Loucy (cell line): ENCODE measurements at regions not wholly inside any gene's neighbourhood (a gene's known extent, or its start where the extent isn't known, plus 50 kb on each side); places are given as distances from the start of the nearest gene placed in this dataset.

Source experiments
- H2AFZ ChIP-seq: fragments of 200-600 bp; sonication (generic); 2 replicates; pipeline ENCODE4 v1.6.0; 2016; ENCODE audit warnings: antibody characterized with exemption, mild to moderate bottlenecking, low read length, moderate library complexity
- H3F3A ChIP-seq: fragments of 200-600 bp; 2 replicates; pipeline ENCODE4 v1.6.0; 2016; ENCODE audit warnings: antibody characterized with exemption, low read depth, mild to moderate bottlenecking
- H3K27me3 ChIP-seq: fragments of 200-600 bp; sonication (generic); 2 replicates; pipeline ENCODE4 v1.6.1; 2014; ENCODE audit warnings: low read length, mild to moderate bottlenecking; ENCODE audit not compliant: insufficient read depth, poor library complexity, severe bottlenecking
- H3K36me3 ChIP-seq: fragments of 200-600 bp; sonication (generic); 2 replicates; pipeline ENCODE4 v1.6.1; 2016; ENCODE audit warnings: low read length; ENCODE audit not compliant: insufficient read depth
- H3K4me1 ChIP-seq: fragments of 200-600 bp; sonication (generic); 2 replicates; pipeline ENCODE4 v1.5.1; 2014; ENCODE audit warnings: low read length, mild to moderate bottlenecking; ENCODE audit not compliant: insufficient read depth, poor library complexity, severe bottlenecking
- H3K4me2 ChIP-seq: fragments of 200-600 bp; sonication (generic); 2 replicates; pipeline ENCODE4 v1.6.0; 2014; ENCODE audit warnings: antibody characterized with exemption, low read length, low read depth, mild to moderate bottlenecking; ENCODE audit not compliant: poor library complexity, severe bottlenecking
- H3K4me3 ChIP-seq: fragments of 200-600 bp; sonication (generic); 2 replicates; pipeline ENCODE4 v1.5.1; 2014; ENCODE audit warnings: low read length, mild to moderate bottlenecking, mixed read lengths; ENCODE audit not compliant: poor library complexity, severe bottlenecking
- H3K79me2 ChIP-seq: fragments of 200-600 bp; sonication (generic); 2 replicates; pipeline ENCODE4 v1.6.1; 2014; ENCODE audit warnings: low read length; ENCODE audit not compliant: insufficient read depth
- H3K9ac ChIP-seq: fragments of 200-600 bp; sonication (generic); 2 replicates; pipeline ENCODE4 v1.6.0; 2014; ENCODE audit warnings: mild to moderate bottlenecking, low read depth, low read length, moderate library complexity; ENCODE audit not compliant: poor library complexity, severe bottlenecking
- H3K9me2 ChIP-seq: fragments of 200-600 bp; sonication (generic); replicated peaks from 2 replicates; pipeline ENCODE4 v1.6.1; 2016; ENCODE audit warnings: low read depth, low read length, mixed read lengths
- H3K9me3 ChIP-seq: fragments of 200-600 bp; sonication (generic); 2 replicates; pipeline ENCODE4 v1.6.1; 2014; ENCODE audit warnings: mild to moderate bottlenecking, antibody characterized with exemption, low read length, low read depth; ENCODE audit not compliant: insufficient read depth
- H4K20me1 ChIP-seq: fragments of 200-600 bp; sonication (generic); 2 replicates; pipeline ENCODE4 v1.6.0; 2014; ENCODE audit warnings: antibody characterized with exemption, low read length, mild to moderate bottlenecking; ENCODE audit not compliant: insufficient read depth, poor library complexity, severe bottlenecking
- CTCF ChIP-seq: fragments of 200-600 bp; sonication (generic); conservative IDR thresholded peaks from 2 replicates; pipeline ENCODE4 v1.5.1; 2014; ENCODE audit warnings: mild to moderate bottlenecking, antibody characterized with exemption, low read length
- EZH2phosphoT487 ChIP-seq: fragments of 200-600 bp; IDR thresholded peaks from 2 replicates; pipeline ENCODE4 v1.6.1; 2018; ENCODE audit warnings: antibody characterized with exemption, mild to moderate bottlenecking, moderate library complexity, borderline replicate concordance

GRCh38 chr16:79310710-79311109, 289.8 kb downstream of the MAF start:
- Histone ChIP-seq H3K4me1 (no peaks in the 10 kb centered on the region), H3K9ac (no peak overlapping the region), H3F3A (no peaks in the 10 kb centered on the region), H3K79me2 (no peaks in the 10 kb centered on the region), H3K36me3 (no peaks in the 10 kb centered on the region), H2AFZ (no peak overlapping the region), H3K27me3 (no peaks in the 10 kb centered on the region), H3K9me3 (no peaks in the 10 kb centered on the region), H3K9me2 (no peaks in the 10 kb centered on the region), H3K4me2 (no peak overlapping the region), H4K20me1 (no peaks in the 10 kb centered on the region), H3K4me3 (no peak overlapping the region)
- no peak for TF ChIP-seq EZH2phosphoT487
- no peak for TF ChIP-seq CTCF

GRCh38 chr16:79309606-79310005, 290.9 kb downstream of the MAF start:
- Histone ChIP-seq H3K9ac (no peak overlapping the region), H4K20me1 (no peaks in the 10 kb centered on the region), H3K9me2 (no peaks in the 10 kb centered on the region), H3K4me2 (no peak overlapping the region), H3K27me3 (no peaks in the 10 kb centered on the region), H3K79me2 (no peaks in the 10 kb centered on the region), H2AFZ (no peak overlapping the region), H3K9me3 (no peaks in the 10 kb centered on the region), H3F3A (no peaks in the 10 kb centered on the region), H3K36me3 (no peaks in the 10 kb centered on the region), H3K4me3 (no peak overlapping the region), H3K4me1 (no peaks in the 10 kb centered on the region)
- no peak for TF ChIP-seq EZH2phosphoT487
- TF ChIP-seq CTCF, result no peak

- Histone ChIP-seq H3K9me3 (no peaks in the 10 kb centered on the region), H3K4me2 (no peak overlapping the region), H2AFZ (no peak overlapping the region), H3K4me3 (no peak overlapping the region), H4K20me1 (no peaks in the 10 kb centered on the region), H3K79me2 (no peaks in the 10 kb centered on the region), H3K27me3 (no peaks in the 10 kb centered on the region), H3K9ac (no peak overlapping the region), H3K9me2 (no peaks in the 10 kb centered on the region), H3K4me1 (no peaks in the 10 kb centered on the region), H3K36me3 (no peaks in the 10 kb centered on the region), H3F3A (no peaks in the 10 kb centered on the region)
- TF ChIP-seq EZH2phosphoT487, result no peak
- no peak for TF ChIP-seq CTCF
These were observed 293.3 kb downstream of the MAF start for GRCh38 chr16:79307214-79307613.
